HL-60 (cell line): ENCODE measurements at regions not wholly inside any gene's neighbourhood (a gene's known extent, or its start where the extent isn't known, plus 50 kb on each side); places are given as distances from the start of the nearest gene placed in this dataset.

Experiments used
- DNase-seq, 2 experiments: peaks; one replicate each; pipeline ENCODE4 v3.0.0-alpha.2; 2010 to 2020; ENCODE audit warnings: low read depth in 1 of 2, low spot score in 1 of 2
- H3K27ac ChIP-seq: fragments of 250-450 bp; sonication (Bioruptor Pico); replicated peaks from 2 replicates; pipeline ENCODE4 v1.5.1; 2020; ENCODE audit warnings: mild to moderate bottlenecking, moderate library complexity
- H3K27me3 ChIP-seq: fragments of 250-450 bp; sonication (Bioruptor Pico); 2 replicates; pipeline ENCODE4 v1.5.1; 2021; ENCODE audit warnings: mild to moderate bottlenecking, moderate library complexity; ENCODE audit not compliant: insufficient read depth, poor library complexity, severe bottlenecking
- H3K4me3 ChIP-seq: replicated peaks from 2 replicates; pipeline ENCODE4 v1.5.1; 2011; ENCODE audit warnings: mild to moderate bottlenecking, control low read depth, low read length; ENCODE audit not compliant: insufficient read depth
- GABPA ChIP-seq: IDR thresholded peaks from 2 replicates; pipeline ENCODE4 v1.6.1; 2012; ENCODE audit warnings: low read depth
- POLR2AphosphoS5 ChIP-seq: IDR thresholded peaks from 2 replicates; pipeline ENCODE4 v1.6.1; 2012; ENCODE audit warnings: low read depth
- SPI1 ChIP-seq: IDR thresholded peaks from 2 replicates; pipeline ENCODE4 v1.6.1; 2012; ENCODE audit warnings: low read depth, mild to moderate bottlenecking, borderline replicate concordance
- TF ChIP-seq, protein P1 (sequence below): IDR thresholded peaks from one replicate; pipeline ENCODE4 v1.5.1; 2011; ENCODE audit warnings: low read length, control low read depth, inconsistent platforms; ENCODE audit not compliant: insufficient read depth
- TF ChIP-seq, protein P2 (sequence below): IDR thresholded peaks from 2 replicates; pipeline ENCODE4 v1.6.1; 2012; ENCODE audit warnings: low read depth; ENCODE audit not compliant: insufficient replicate concordance

DNA sequence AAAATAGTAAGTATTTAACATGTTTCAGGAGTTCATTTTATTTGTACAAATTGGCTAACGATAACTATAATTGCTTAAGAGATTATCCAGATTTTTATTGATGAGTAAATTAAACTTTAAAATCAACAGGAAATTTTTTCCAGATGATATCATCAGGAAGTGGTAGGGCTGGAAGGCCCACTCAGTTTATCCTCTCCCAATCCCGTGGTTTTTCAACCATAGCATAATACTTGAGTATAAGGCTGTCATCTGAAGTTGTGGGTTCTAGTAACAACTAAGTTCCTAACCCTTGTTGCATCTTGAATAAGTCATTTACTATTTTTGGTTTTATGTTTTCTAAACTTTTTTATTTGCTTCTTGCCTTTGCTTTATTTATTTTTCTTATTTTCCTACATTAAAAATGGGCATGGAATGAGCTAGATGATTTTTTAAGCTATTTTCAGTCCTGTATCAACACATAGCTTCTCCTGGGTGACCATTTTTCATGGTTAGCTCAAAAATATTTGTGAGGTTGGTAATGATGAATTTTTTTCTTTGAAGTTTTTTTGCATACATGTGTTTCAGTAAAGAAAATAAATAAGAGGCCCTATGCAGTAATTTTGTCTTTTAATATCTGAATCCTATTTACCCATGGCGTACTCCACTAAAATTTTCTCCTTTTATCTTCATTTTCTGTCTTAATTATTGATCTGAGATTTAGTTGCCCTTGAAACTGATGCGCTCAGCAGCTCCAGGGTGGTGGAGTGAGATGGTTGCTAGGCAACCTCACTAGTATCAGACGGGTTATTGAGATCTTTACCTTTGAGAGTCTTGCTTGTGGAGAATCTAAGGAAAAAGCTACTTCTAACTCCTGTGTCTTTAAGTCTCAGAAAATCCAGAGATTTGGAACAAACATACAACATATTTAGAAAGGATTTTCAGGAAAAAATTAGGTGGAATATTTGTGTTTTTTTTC, 452.0 kb upstream of the CCDC179 start:
- Histone ChIP-seq H3K27ac (no peak overlapping the region), H3K27me3 (no peaks in the 10 kb centered on the region), H3K4me3 (no peak overlapping the region)
- no peak for DNase-seq
- TF ChIP-seq SPI1 = no peak
- TF ChIP-seq, protein P1, sequence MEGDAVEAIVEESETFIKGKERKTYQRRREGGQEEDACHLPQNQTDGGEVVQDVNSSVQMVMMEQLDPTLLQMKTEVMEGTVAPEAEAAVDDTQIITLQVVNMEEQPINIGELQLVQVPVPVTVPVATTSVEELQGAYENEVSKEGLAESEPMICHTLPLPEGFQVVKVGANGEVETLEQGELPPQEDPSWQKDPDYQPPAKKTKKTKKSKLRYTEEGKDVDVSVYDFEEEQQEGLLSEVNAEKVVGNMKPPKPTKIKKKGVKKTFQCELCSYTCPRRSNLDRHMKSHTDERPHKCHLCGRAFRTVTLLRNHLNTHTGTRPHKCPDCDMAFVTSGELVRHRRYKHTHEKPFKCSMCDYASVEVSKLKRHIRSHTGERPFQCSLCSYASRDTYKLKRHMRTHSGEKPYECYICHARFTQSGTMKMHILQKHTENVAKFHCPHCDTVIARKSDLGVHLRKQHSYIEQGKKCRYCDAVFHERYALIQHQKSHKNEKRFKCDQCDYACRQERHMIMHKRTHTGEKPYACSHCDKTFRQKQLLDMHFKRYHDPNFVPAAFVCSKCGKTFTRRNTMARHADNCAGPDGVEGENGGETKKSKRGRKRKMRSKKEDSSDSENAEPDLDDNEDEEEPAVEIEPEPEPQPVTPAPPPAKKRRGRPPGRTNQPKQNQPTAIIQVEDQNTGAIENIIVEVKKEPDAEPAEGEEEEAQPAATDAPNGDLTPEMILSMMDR = no peak

DNA sequence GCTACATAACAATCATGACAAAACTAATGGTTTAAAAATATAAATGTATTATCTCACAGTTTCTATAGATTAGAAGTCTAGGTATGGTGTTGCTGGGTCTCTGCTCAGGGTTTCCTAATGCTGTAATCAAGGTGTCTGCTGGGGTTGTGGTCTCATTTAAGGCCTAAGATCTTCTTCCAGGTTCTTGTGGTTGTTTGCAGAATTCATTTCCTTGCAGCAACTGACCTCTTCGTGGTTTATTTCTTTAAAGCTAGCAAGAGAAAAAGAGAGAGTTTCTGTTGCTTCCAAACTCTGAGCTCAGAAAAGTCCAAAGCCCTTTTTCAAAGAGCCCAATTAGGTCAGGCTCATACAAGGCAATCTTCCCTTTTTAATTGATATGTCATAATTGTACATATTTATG, 452.7 kb upstream of the CCDC179 start:
- TF ChIP-seq, protein P2, sequence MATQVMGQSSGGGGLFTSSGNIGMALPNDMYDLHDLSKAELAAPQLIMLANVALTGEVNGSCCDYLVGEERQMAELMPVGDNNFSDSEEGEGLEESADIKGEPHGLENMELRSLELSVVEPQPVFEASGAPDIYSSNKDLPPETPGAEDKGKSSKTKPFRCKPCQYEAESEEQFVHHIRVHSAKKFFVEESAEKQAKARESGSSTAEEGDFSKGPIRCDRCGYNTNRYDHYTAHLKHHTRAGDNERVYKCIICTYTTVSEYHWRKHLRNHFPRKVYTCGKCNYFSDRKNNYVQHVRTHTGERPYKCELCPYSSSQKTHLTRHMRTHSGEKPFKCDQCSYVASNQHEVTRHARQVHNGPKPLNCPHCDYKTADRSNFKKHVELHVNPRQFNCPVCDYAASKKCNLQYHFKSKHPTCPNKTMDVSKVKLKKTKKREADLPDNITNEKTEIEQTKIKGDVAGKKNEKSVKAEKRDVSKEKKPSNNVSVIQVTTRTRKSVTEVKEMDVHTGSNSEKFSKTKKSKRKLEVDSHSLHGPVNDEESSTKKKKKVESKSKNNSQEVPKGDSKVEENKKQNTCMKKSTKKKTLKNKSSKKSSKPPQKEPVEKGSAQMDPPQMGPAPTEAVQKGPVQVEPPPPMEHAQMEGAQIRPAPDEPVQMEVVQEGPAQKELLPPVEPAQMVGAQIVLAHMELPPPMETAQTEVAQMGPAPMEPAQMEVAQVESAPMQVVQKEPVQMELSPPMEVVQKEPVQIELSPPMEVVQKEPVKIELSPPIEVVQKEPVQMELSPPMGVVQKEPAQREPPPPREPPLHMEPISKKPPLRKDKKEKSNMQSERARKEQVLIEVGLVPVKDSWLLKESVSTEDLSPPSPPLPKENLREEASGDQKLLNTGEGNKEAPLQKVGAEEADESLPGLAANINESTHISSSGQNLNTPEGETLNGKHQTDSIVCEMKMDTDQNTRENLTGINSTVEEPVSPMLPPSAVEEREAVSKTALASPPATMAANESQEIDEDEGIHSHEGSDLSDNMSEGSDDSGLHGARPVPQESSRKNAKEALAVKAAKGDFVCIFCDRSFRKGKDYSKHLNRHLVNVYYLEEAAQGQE = no peak
- TF ChIP-seq, protein P1 = no peak
- no peak for TF ChIP-seq SPI1
- no peak for TF ChIP-seq GABPA
- no peak for TF ChIP-seq POLR2AphosphoS5
- DNase-seq = no peak
- H3K4me3 ChIP-seq = no peak overlapping the region
- H3K27me3 ChIP-seq = no peaks in the 10 kb centered on the region
- H3K27ac ChIP-seq = no peak overlapping the region

DNA sequence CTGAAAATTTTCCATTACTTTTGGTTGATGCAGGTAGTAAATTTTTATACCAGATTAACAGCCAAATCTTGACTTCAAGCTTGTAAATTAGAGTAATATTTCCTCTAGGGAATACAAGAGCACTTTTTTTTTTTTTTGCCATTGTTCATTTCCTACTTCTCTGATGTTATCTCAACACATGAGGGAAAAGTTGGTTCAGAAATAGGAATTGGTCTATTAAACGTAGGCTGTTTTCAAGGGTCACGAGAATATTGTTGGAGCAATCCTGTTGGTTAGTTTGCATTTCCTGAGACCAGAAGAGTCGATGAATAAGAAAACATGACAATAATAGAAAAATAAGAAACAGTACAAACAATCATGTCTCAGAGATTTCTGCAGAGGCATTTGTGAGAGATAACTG, 453.9 kb upstream of the CCDC179 start:
- Histone ChIP-seq H3K4me3 (no peak overlapping the region), H3K27me3 (no peaks in the 10 kb centered on the region), H3K27ac (no peak overlapping the region)
- TF ChIP-seq, protein P1 = no peak
- TF ChIP-seq, protein P2 = no peak
- TF ChIP-seq GABPA (no peak), SPI1 (no peak), POLR2AphosphoS5 (no peak)
- no peak for DNase-seq
